22Rv1 (cell line): ENCODE measurements at regions not wholly inside any gene's neighbourhood (a gene's known extent, or its start where the extent isn't known, plus 50 kb on each side); places are given as distances from the start of the nearest gene placed in this dataset.

Experiments
- ZFX ChIP-seq: fragments of 450-650 bp; IDR thresholded peaks from 2 replicates; pipeline ENCODE4 v1.6.1; 2017; ENCODE audit warnings: antibody characterized with exemption, borderline replicate concordance
- TF ChIP-seq, protein P1 (sequence below): fragments of 450-650 bp; IDR thresholded peaks from 2 replicates; pipeline ENCODE4 v1.5.1; 2017; ENCODE audit warnings: mild to moderate bottlenecking

DNA sequence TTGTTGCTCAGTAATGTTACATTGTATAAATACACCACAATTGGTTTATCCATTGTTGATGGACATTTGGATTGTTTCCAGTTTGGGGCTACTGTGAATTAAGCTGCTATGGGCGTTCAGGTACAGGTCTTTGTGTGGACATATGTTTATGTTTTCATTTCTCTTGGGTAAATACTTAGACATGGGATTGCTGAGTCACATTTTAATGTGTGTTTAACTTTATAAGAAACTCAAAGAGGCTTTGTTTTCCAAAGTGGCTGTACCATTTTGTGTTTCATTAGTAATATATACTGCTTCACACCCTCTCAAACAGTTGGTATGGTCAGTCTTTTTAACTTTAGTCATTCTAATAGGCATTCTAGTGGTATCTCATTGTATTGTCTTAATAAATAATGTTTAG lies 225.0 kb downstream of the SPTSSA start:
- TF ChIP-seq, protein P1, sequence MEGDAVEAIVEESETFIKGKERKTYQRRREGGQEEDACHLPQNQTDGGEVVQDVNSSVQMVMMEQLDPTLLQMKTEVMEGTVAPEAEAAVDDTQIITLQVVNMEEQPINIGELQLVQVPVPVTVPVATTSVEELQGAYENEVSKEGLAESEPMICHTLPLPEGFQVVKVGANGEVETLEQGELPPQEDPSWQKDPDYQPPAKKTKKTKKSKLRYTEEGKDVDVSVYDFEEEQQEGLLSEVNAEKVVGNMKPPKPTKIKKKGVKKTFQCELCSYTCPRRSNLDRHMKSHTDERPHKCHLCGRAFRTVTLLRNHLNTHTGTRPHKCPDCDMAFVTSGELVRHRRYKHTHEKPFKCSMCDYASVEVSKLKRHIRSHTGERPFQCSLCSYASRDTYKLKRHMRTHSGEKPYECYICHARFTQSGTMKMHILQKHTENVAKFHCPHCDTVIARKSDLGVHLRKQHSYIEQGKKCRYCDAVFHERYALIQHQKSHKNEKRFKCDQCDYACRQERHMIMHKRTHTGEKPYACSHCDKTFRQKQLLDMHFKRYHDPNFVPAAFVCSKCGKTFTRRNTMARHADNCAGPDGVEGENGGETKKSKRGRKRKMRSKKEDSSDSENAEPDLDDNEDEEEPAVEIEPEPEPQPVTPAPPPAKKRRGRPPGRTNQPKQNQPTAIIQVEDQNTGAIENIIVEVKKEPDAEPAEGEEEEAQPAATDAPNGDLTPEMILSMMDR: no peak
- no peak for TF ChIP-seq ZFX
